D721Med (cell line): ENCODE measurements at regions not wholly inside any gene's neighbourhood (a gene's known extent, or its start where the extent isn't known, plus 50 kb on each side); places are given as distances from the start of the nearest gene placed in this dataset.
"Not testable (repeated sequence)": the region's sequence is repeated elsewhere in the genome, so short reads cannot be mapped to it uniquely, and the experiment has no call there.

ENCODE experiments used
- DNase-seq: peaks from one replicate; pipeline ENCODE4 v3.0.0; 2011; ENCODE audit warnings: low spot score; ENCODE audit not compliant: insufficient read length
- FAIRE-seq: peaks from 2 replicates; lab custom pipeline; 2011; peaks lifted over from hg19 to GRCh38; lab: Jason Lieb, UNC
- TF ChIP-seq, protein P1 (sequence below): IDR thresholded peaks from 2 replicates; pipeline ENCODE4 v1.5.1; 2012; ENCODE audit warnings: mild to moderate bottlenecking, control low read depth; ENCODE audit not compliant: insufficient read depth; ENCODE audit errors: missing control alignments

DNA sequence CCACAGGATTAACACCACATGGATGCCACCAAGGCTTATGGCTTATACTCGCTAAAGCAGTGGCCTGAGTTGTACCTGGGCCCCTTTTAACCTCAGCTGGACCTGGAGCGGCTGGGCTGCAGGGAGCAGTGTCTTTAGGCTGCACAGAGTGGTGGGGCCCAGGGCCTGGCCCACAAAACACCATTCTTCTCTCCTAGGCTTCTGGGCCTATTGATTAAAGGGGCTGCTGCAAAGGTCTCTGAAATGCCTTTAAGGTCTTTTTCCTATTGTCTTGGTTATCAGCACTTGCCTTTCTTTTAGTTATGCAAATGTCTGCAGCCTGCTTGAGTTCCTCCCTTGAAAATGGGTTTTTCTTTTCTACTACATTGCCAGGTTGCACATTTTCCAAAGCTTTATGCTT, 973.9 kb upstream of the PRR20A start:
- TF ChIP-seq, protein P1, sequence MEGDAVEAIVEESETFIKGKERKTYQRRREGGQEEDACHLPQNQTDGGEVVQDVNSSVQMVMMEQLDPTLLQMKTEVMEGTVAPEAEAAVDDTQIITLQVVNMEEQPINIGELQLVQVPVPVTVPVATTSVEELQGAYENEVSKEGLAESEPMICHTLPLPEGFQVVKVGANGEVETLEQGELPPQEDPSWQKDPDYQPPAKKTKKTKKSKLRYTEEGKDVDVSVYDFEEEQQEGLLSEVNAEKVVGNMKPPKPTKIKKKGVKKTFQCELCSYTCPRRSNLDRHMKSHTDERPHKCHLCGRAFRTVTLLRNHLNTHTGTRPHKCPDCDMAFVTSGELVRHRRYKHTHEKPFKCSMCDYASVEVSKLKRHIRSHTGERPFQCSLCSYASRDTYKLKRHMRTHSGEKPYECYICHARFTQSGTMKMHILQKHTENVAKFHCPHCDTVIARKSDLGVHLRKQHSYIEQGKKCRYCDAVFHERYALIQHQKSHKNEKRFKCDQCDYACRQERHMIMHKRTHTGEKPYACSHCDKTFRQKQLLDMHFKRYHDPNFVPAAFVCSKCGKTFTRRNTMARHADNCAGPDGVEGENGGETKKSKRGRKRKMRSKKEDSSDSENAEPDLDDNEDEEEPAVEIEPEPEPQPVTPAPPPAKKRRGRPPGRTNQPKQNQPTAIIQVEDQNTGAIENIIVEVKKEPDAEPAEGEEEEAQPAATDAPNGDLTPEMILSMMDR: no peak
- FAIRE-seq (no peak), DNase-seq (no peak)

DNA sequence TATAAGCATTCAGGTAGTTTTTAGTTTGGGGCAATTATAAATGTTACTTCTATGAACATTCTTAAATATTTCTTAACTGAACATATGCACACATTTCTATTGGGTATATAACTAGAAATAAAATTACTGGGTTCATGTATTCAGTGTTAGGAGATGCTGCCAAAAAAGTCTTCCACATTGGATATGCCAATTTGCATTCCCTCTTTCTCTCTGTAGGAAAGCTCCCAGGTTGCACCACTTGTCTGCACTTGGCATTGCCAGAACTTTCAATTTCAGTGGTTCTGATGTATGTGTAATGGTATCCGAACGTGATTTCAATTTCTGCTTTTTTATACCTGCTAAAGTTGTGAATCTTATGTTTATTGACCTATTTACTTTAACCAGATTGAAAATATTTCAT, 972.1 kb upstream of the PRR20A start:
- TF ChIP-seq, protein P1: no peak
- no peak for FAIRE-seq

DNA sequence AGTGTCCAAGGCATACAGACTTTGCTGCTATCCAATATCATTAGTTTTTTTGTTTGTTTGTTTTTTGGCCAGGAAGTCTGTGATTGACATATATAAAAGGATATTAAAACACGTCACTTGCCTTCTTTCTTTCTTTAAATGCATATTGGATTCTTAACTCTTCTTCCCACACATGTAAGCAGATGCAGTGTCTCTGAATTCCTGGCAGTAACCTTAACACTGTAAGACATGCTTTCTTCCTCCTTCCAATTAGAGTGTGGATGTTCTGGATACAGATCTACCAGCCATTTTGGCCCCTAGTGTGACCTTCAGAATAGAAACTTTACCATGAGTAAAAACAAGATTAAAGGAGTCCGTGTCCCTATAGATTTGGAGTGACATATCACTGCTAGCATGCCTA, 967.4 kb upstream of the PRR20A start:
- TF ChIP-seq, protein P1: no peak
- DNase-seq: no peak
- no peak for FAIRE-seq

More for the DNA sequence above, 972.1 kb upstream of the PRR20A start:
- no peak for DNase-seq

DNA sequence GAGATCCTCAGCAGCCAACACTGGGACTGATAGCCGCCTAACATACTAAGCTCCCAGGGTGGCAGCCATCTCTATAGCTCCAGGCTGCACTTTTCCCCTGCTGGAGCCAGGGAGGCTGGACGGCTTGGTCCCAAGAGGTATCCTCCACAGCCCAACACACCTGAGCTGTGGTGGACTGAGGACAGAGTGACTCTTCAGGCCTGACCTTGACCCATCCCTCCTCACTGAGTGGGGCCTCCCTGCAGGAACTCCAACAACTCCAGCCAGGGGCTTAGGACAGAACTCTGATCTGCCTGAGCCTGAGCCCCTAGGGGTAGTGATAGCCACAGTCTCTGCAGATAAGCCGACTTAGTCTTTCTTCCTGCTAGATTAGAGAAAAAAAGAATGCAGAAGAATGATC, 958.1 kb upstream of the PRR20A start:
- DNase-seq (no peak), FAIRE-seq (no peak)
- TF ChIP-seq, protein P1: no peak

DNA sequence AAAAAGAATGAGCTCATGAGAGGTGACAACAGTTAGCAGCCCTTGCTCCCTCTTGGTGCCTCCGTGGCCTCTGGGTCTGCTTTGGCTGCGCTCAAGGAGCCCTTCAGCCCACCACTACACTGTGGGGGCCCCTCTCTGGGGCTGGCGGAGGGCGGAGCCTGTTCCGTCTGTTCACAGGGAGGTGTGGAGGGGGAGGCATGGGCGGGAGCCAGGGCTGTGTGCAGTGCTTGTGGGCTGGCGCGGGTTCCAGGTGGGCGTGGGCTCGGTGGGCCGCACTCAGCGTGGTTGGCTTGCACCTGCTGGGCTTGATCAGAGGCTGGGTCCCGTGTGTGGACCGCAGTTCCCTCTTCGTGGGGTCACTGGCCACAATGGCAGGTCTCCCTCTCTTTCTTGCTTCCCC, 953.4 kb upstream of the PRR20A start:
- TF ChIP-seq, protein P1: no peak
- no peak for DNase-seq
- FAIRE-seq: no peak

DNA sequence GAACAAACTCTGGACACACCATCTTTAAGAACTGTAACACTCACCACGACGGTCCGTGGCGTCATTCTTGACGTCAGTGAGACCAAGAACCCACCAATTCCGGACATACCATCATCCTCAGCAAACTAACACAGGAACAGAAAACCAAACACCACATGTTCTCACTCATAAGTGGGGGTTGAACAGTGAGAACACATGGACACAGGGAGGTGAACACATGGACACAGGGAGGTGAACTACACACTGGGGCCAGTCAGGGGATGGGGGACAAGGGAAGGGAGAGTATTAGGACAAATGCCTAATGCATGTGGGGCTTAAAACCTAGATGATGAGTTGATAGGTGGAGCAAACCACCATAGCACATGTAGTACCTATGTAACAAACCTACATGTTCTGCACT, 952.1 kb upstream of the PRR20A start:
- not testable (repeated sequence) for FAIRE-seq, DNase-seq

DNA sequence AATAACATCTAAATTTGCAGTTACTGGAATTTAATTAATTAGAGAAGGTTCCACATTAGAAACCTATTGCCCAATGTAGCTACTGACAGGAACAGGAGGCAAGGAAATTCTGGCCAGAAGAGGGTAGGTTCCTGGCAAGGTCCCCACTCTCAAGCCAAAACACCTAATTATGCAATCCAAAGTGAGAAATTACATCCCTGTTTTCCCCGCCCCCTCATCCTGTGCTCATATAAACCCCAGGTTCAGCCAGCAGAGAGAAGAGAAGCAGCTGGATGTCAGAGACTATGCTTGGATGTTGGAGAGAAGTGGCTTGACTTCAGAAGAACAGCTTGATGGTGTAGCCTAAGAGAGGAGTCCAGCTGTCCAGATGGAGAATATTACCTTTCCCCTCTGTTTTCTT, 951.3 kb upstream of the PRR20A start:
- TF ChIP-seq, protein P1: no peak
- FAIRE-seq: no peak
- DNase-seq: no peak

DNA sequence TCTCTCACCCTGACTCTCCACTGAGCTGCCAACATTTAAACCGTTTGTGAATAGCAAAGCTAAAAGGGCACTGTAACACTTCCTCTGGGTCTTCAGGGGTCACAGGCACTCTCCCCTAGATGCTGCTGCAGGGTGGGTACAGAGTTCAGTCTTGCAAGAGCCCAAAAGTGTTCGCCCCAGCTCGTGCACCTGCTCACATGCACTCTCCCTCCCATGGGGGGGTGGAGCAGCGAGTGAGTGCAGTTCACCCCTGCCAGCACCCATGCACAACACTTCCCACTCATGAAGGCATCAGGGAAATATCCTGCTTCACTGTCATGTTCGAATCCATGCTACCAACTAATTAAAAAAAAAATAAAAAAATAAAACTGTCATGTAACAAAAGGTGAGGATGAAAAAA, 950.7 kb upstream of the PRR20A start:
- FAIRE-seq: no peak
- DNase-seq: no peak

More for the DNA sequence above, 950.7 kb upstream of the PRR20A start:
- TF ChIP-seq, protein P1: no peak
